HCT116 (cell line): ENCODE measurements at regions not wholly inside any gene's neighbourhood (a gene's known extent, or its start where the extent isn't known, plus 50 kb on each side); places are given as distances from the start of the nearest gene placed in this dataset.

ENCODE experiments used
- ATAC-seq: fragments of 200-7000 bp; cut with Tn5 transposase; 2 replicates; pipeline ENCODE4 v1.9.1; 2020; ENCODE audit warnings: mild to moderate bottlenecking, moderate library complexity
- BruUV-seq: library from RNA; stranded (reverse); fragments of 400-500 nt; replicated peaks from 2 replicates; lab custom pipeline; 2021; lab: Mats Ljungman, UMichigan
- CTCF ChIA-PET: fragments of 300-600 bp; sonication (Branson Sonifier 250); formaldehyde crosslinking; loops from one replicate; lab custom pipeline; 2021; ENCODE audit warnings: antibody characterized with exemption; lab: Charles Lee
- POLR2A ChIA-PET: fragments of 300-600, 350-600 bp; sonication (Branson Sonifier 250); formaldehyde crosslinking; loops from one replicate; lab custom pipeline; 2021; ENCODE audit warnings: antibody characterized with exemption; lab: Charles Lee
- RAD21 ChIA-PET, 2 experiments: fragments of 300-600 bp; sonication (Branson Sonifier 250); formaldehyde crosslinking; loops; one replicate each; lab custom pipeline; 2023; ENCODE audit warnings: low total read pairs in 2 of 2; ENCODE audit not compliant: uncharacterized antibody in 2 of 2, unreplicated experiment in 2 of 2, low non-redundant PET in 1 of 2; lab: Charles Lee
- DNase-seq: peaks from one replicate; pipeline ENCODE4 v3.0.0-alpha.2; 2010; ENCODE audit warnings: low read depth, low spot score
- H2AFZ ChIP-seq: fragments of 200-600 bp; shearing (Covaris generic), sonication (generic); 2 replicates; pipeline ENCODE4 v1.6.1; 2017; ENCODE audit warnings: low read depth, mixed run types, mixed read lengths, antibody characterized with exemption, low read length; ENCODE audit not compliant: poor library complexity, severe bottlenecking
- H3K27ac ChIP-seq: 2 replicates; pipeline ENCODE4 v1.5.1; 2012; ENCODE audit warnings: low read depth, low read length
- H3K27me3 ChIP-seq: fragments of 200-600 bp; sonication (generic); 2 replicates; pipeline ENCODE4 v1.6.1; 2016; ENCODE audit warnings: mixed run types, low read length, mixed read lengths; ENCODE audit not compliant: insufficient read depth
- H3K36me3 ChIP-seq, 2 experiments: fragments of 200-500 bp in 1 of 2; fragments of 200-600 bp in 1 of 2; sonication (Bioruptor generic) in 1 of 2; sonication (generic) in 1 of 2; 2 replicates each; pipeline versions ENCODE4 v1.5.1 to v1.6.1; 2014 to 2016; ENCODE audit warnings: low read length in 2 of 2, inconsistent platforms in 1 of 2, mixed read lengths in 1 of 2, mixed run types in 1 of 2; ENCODE audit not compliant: insufficient read depth in 2 of 2, control insufficient read depth in 1 of 2
- H3K4me1 ChIP-seq, 2 experiments: fragments of 200-600 bp in 1 of 2; sonication (generic) in 1 of 2; 2 replicates each; pipeline versions ENCODE4 v1.5.1 to v1.6.1; 2012 to 2017; ENCODE audit warnings: low read length in 2 of 2, inconsistent platforms in 1 of 2, mild to moderate bottlenecking in 1 of 2, mixed read lengths in 1 of 2, mixed run types in 1 of 2, moderate library complexity in 1 of 2; ENCODE audit not compliant: insufficient read depth in 2 of 2, control insufficient read depth in 1 of 2
- H3K4me2 ChIP-seq: fragments of 200-600 bp; sonication (generic); 2 replicates; pipeline ENCODE4 v1.6.1; 2017; ENCODE audit warnings: mixed run types, low read length, mixed read lengths
- H3K4me3 ChIP-seq, 2 experiments: fragments of 200-600 bp in 1 of 2; sonication (generic) in 1 of 2; replicated peaks in 1 of 2; 2 replicates each; pipeline ENCODE4 v1.5.1; 2011 to 2016; ENCODE audit warnings: low read length in 2 of 2, control low read depth in 1 of 2, low read depth in 1 of 2, mild to moderate bottlenecking in 1 of 2, mixed read lengths in 1 of 2, mixed run types in 1 of 2
- H3K79me2 ChIP-seq: fragments of 200-600 bp; sonication (generic); 2 replicates; pipeline ENCODE4 v1.6.1; 2017; ENCODE audit warnings: mild to moderate bottlenecking, mixed run types, low read length, moderate library complexity, mixed read lengths; ENCODE audit not compliant: insufficient read depth
- H3K9ac ChIP-seq: fragments of 200-600 bp; sonication (generic); 2 replicates; pipeline ENCODE4 v1.6.1; 2016; ENCODE audit warnings: low read length, mixed read lengths
- H3K9me2 ChIP-seq: fragments of 200-600 bp; sonication (generic), shearing (Covaris generic); 2 replicates; pipeline ENCODE4 v1.6.1; 2017; ENCODE audit warnings: mixed run types, mild to moderate bottlenecking, moderate library complexity; ENCODE audit not compliant: insufficient read depth
- H3K9me3 ChIP-seq, 2 experiments: fragments of 200-500 bp in 1 of 2; fragments of 200-600 bp in 1 of 2; sonication (Bioruptor generic) in 1 of 2; sonication (generic) in 1 of 2; 2 replicates each; pipeline ENCODE4 v1.6.1; 2014 to 2017; ENCODE audit warnings: low read length in 2 of 2, mixed read lengths in 2 of 2, inconsistent platforms in 1 of 2, low read depth in 1 of 2, mild to moderate bottlenecking in 1 of 2, mixed run types in 1 of 2, moderate library complexity in 1 of 2; ENCODE audit not compliant: control insufficient read depth in 1 of 2, insufficient read depth in 1 of 2
- H4K20me1 ChIP-seq: fragments of 200-600 bp; sonication (generic), shearing (Covaris generic); 2 replicates; pipeline ENCODE4 v1.6.1; 2017; ENCODE audit warnings: mixed run types, mild to moderate bottlenecking, moderate library complexity; ENCODE audit not compliant: insufficient read depth
- CEBPB ChIP-seq: IDR thresholded peaks from 2 replicates; pipeline ENCODE4 v1.6.1; 2012; ENCODE audit warnings: low read depth
- ELF1 ChIP-seq: IDR thresholded peaks from 2 replicates; pipeline ENCODE4 v1.6.1; 2012; ENCODE audit warnings: low read depth, borderline replicate concordance
- EZH2 ChIP-seq: fragments of 200-600 bp; sonication (generic); IDR thresholded peaks from 2 replicates; pipeline ENCODE4 v1.6.1; 2017; ENCODE audit warnings: antibody characterized with exemption, mixed run types
- EZH2phosphoT487 ChIP-seq: fragments of 200-600 bp; IDR thresholded peaks from 2 replicates; pipeline ENCODE4 v1.6.1; 2018; ENCODE audit warnings: antibody characterized with exemption, borderline replicate concordance
- FOSL1 ChIP-seq: IDR thresholded peaks from 2 replicates; pipeline ENCODE4 v1.6.1; 2012; ENCODE audit warnings: low read depth
- MAX ChIP-seq: IDR thresholded peaks from 2 replicates; pipeline ENCODE4 v1.6.1; 2012
- POLR2AphosphoS5 ChIP-seq: IDR thresholded peaks from 2 replicates; pipeline ENCODE4 v1.6.1; 2011; ENCODE audit warnings: mild to moderate bottlenecking, low read depth, low read length, moderate library complexity
- RAD21 ChIP-seq: IDR thresholded peaks from 2 replicates; pipeline ENCODE4 v1.6.1; 2012; ENCODE audit warnings: low read depth, mild to moderate bottlenecking
- REST ChIP-seq: IDR thresholded peaks from 2 replicates; pipeline ENCODE4 v1.6.1; 2012; ENCODE audit warnings: low read depth
- SIN3A ChIP-seq: IDR thresholded peaks from 2 replicates; pipeline ENCODE4 v1.6.1; 2012; ENCODE audit warnings: low read depth
- SP1 ChIP-seq: IDR thresholded peaks from 2 replicates; pipeline ENCODE4 v1.6.1; 2012; ENCODE audit warnings: low read depth
- SRF ChIP-seq: IDR thresholded peaks from 2 replicates; pipeline ENCODE4 v1.6.1; 2012; ENCODE audit warnings: low read depth
- TCF7L2 ChIP-seq: IDR thresholded peaks from 2 replicates; pipeline ENCODE4 v1.7.0; 2011; ENCODE audit warnings: borderline replicate concordance, inconsistent platforms; ENCODE audit not compliant: insufficient read depth, insufficient read length; ENCODE audit errors: extremely low read depth
- ZBTB33 ChIP-seq: IDR thresholded peaks from 2 replicates; pipeline ENCODE4 v1.6.1; 2011; ENCODE audit warnings: mild to moderate bottlenecking, low read length, moderate library complexity; ENCODE audit not compliant: insufficient replicate concordance; ENCODE audit errors: extremely low read depth
- ZFX ChIP-seq: fragments of 450-650 bp; IDR thresholded peaks from 2 replicates; pipeline ENCODE4 v1.6.1; 2017
- intact Hi-C: fragments of 100-400 bp; cut with micrococcal nuclease; formaldehyde crosslinking; loops from 2 replicates; pipeline ENCODE4 v1.10.0; 2022

GRCh38 chr2:236642125-236642524 is 72.5 kb downstream of the ACKR3 start:
- TF ChIP-seq RAD21 (no peak), TCF7L2 (no peak), MAX (no peak), EZH2 (no peak), CEBPB (no peak)
- TF ChIP-seq, all 23 proteins: peak for 0
- Histone ChIP-seq H3K27ac (no peak overlapping the region), H3K36me3 (no peaks in the 10 kb centered on the region), H3K9me2 (no peaks in the 10 kb centered on the region), H3K4me2 (peak overlapping the region; percentile 28; the same call in 1 of the 2 replicates), H2AFZ (no peak overlapping the region), H3K4me3 (no peak overlapping the region), H3K79me2 (no peaks in the 10 kb centered on the region), H4K20me1 (no peaks in the 10 kb centered on the region), H3K27me3 (peaks cover 19% of the 10 kb centered on the region), H3K4me1 (peaks cover 3 to 9% of the 10 kb centered on the region in 2 experiments; a peak in 2 of 4 replicates), H3K9ac (no peak overlapping the region), H3K9me3 (no peaks in the 10 kb centered on the region)
- RAD21 ChIA-PET = no interaction called here
- no TSS peak for BruUV-seq
- POLR2A ChIA-PET = no interaction called here
- ATAC-seq (no peak), DNase-seq (no peak)
- intact Hi-C loops = no loop called here
- CTCF ChIA-PET = no interaction called here

GRCh38 chr2:236642584-236643291 is 73.1 kb downstream of the ACKR3 start:
- Histone ChIP-seq H3K27me3 (peaks cover 19% of the 10 kb centered on the region), H2AFZ (no peak overlapping the region), H3K36me3 (no peaks in the 10 kb centered on the region), H3K79me2 (no peaks in the 10 kb centered on the region), H3K4me1 (peaks cover 3 to 9% of the 10 kb centered on the region in 2 experiments; a peak in 2 of 4 replicates), H4K20me1 (no peaks in the 10 kb centered on the region), H3K27ac (no peak overlapping the region), H3K4me2 (peak overlapping the region; percentile 28), H3K9me3 (no peaks in the 10 kb centered on the region), H3K9me2 (no peaks in the 10 kb centered on the region), H3K4me3 (no peak overlapping the region; a peak in 1 of 4 replicates), H3K9ac (no peak overlapping the region)
- ATAC-seq (peak; percentile 50), DNase-seq (no peak)
- no TSS peak for BruUV-seq
- CTCF ChIA-PET = no interaction called here
- RAD21 ChIA-PET = no interaction called here
- intact Hi-C loops = no loop called here
- POLR2A ChIA-PET = no interaction called here
- TF ChIP-seq EZH2 = no peak
- TF ChIP-seq POLR2AphosphoS5 = no peak
- TF ChIP-seq REST = no peak
- TF ChIP-seq ZBTB33 = no peak
- no peak for TF ChIP-seq RAD21
- TF ChIP-seq EZH2phosphoT487 = no peak
- no peak for TF ChIP-seq SP1
- no peak for TF ChIP-seq FOSL1
- TF ChIP-seq TCF7L2 = no peak
- no peak for TF ChIP-seq SIN3A
- no peak for TF ChIP-seq SRF
- TF ChIP-seq ELF1 = no peak
- TF ChIP-seq ZFX = no peak
